H9 (cell line): ENCODE measurements at regions not wholly inside any gene's neighbourhood (a gene's known extent, or its start where the extent isn't known, plus 50 kb on each side); places are given as distances from the start of the nearest gene placed in this dataset.
A peak's percentile ranks its signal among the peaks of the same experiment; 100 is the strongest.

Source experiments
- DNase-seq: peaks from one replicate; pipeline ENCODE4 v3.0.0-alpha.2; 2017
- H2AFZ ChIP-seq: one replicate; pipeline ENCODE4 v1.6.1; 2013; ENCODE audit warnings: mild to moderate bottlenecking, low read length, control low read depth, moderate library complexity
- H2AK5ac ChIP-seq: 2 replicates; pipeline ENCODE4 v1.6.1; 2013; ENCODE audit warnings: low read length, control low read depth, mixed read lengths; ENCODE audit not compliant: insufficient read length
- H2BK120ac ChIP-seq: one replicate; pipeline ENCODE4 v1.6.1; 2013; ENCODE audit warnings: low read depth, mild to moderate bottlenecking, low read length, control low read depth, inconsistent platforms; ENCODE audit not compliant: poor library complexity, severe bottlenecking
- H2BK12ac ChIP-seq: 2 replicates; pipeline ENCODE4 v1.6.1; 2013; ENCODE audit warnings: low read length, control low read depth, mixed read lengths, low read depth; ENCODE audit not compliant: insufficient read length
- H2BK15ac ChIP-seq: 2 replicates; pipeline ENCODE4 v1.6.1; 2013; ENCODE audit warnings: low read depth, low read length, control low read depth
- H2BK20ac ChIP-seq: one replicate; pipeline ENCODE4 v1.6.1; 2013; ENCODE audit warnings: low read depth, mild to moderate bottlenecking, low read length, control low read depth, inconsistent platforms; ENCODE audit not compliant: poor library complexity, severe bottlenecking
- H2BK5ac ChIP-seq: 2 replicates; pipeline ENCODE4 v1.6.1; 2013; ENCODE audit warnings: low read length, control low read depth, mixed read lengths; ENCODE audit not compliant: insufficient read length
- H3K14ac ChIP-seq: 2 replicates; pipeline ENCODE4 v1.6.1; 2013; ENCODE audit warnings: low read length, control low read depth; ENCODE audit not compliant: insufficient read depth
- H3K18ac ChIP-seq: 2 replicates; pipeline ENCODE4 v1.6.1; 2013; ENCODE audit warnings: low read depth, mild to moderate bottlenecking, mixed read lengths, low read length, control low read depth; ENCODE audit not compliant: insufficient read length
- H3K23ac ChIP-seq: 2 replicates; pipeline ENCODE4 v1.6.1; 2013; ENCODE audit warnings: low read length, control low read depth, mixed read lengths, low read depth; ENCODE audit not compliant: insufficient read length
- H3K23me2 ChIP-seq: 2 replicates; pipeline ENCODE4 v1.6.1; 2013; ENCODE audit warnings: low read depth, mild to moderate bottlenecking, mixed read lengths, low read length, control low read depth; ENCODE audit not compliant: insufficient read length, poor library complexity, severe bottlenecking
- H3K27ac ChIP-seq: 2 replicates; pipeline ENCODE4 v1.5.1; 2013; ENCODE audit warnings: low read length, control low read depth, mixed read lengths, low read depth; ENCODE audit not compliant: insufficient read length
- H3K27me3 ChIP-seq: 2 replicates; pipeline ENCODE4 v1.6.1; 2013; ENCODE audit warnings: low read length, control low read depth, inconsistent platforms; ENCODE audit not compliant: insufficient read depth
- H3K4ac ChIP-seq: 2 replicates; pipeline ENCODE4 v1.6.1; 2013; ENCODE audit warnings: low read depth, mild to moderate bottlenecking, control low read depth, inconsistent platforms, low read length, moderate library complexity
- H3K4me1 ChIP-seq: 2 replicates; pipeline ENCODE4 v1.6.1; 2013; ENCODE audit warnings: low read length, control low read depth, inconsistent platforms; ENCODE audit not compliant: insufficient read depth
- H3K4me2 ChIP-seq: 2 replicates; pipeline ENCODE4 v1.6.1; 2013; ENCODE audit warnings: low read length, control low read depth, mixed read lengths; ENCODE audit not compliant: insufficient read length, insufficient read depth
- H3K56ac ChIP-seq: 2 replicates; pipeline ENCODE4 v1.6.1; 2013; ENCODE audit warnings: low read depth, mild to moderate bottlenecking, mixed read lengths, low read length, control low read depth; ENCODE audit not compliant: insufficient read length
- H3K79me1 ChIP-seq: 2 replicates; pipeline ENCODE4 v1.6.1; 2013; ENCODE audit warnings: low read depth, mild to moderate bottlenecking, moderate library complexity, low read length, control low read depth, inconsistent platforms; ENCODE audit not compliant: insufficient read depth, poor library complexity, severe bottlenecking
- H3K79me2 ChIP-seq: 2 replicates; pipeline ENCODE4 v1.6.1; 2013; ENCODE audit warnings: low read length, control low read depth, inconsistent platforms; ENCODE audit not compliant: insufficient read depth
- H3K9ac ChIP-seq: 2 replicates; pipeline ENCODE4 v1.6.1; 2013; ENCODE audit warnings: low read length, control low read depth, mixed read lengths; ENCODE audit not compliant: insufficient read length; ENCODE audit errors: extremely low read depth
- H3K9me3 ChIP-seq: one replicate; pipeline ENCODE4 v1.6.1; 2013; ENCODE audit warnings: low read depth, low read length, inconsistent platforms; ENCODE audit not compliant: control insufficient read depth
- H3T11ph ChIP-seq: one replicate; pipeline ENCODE4 v1.6.1; 2013; ENCODE audit warnings: mild to moderate bottlenecking, low read length, control low read depth, inconsistent platforms
- H4K20me1 ChIP-seq: one replicate; pipeline ENCODE4 v1.6.1; 2013; ENCODE audit not compliant: control insufficient read depth, insufficient read length, insufficient read depth
- H4K5ac ChIP-seq: 2 replicates; pipeline ENCODE4 v1.6.1; 2013; ENCODE audit warnings: low read depth, mild to moderate bottlenecking, mixed read lengths, low read length, control low read depth; ENCODE audit not compliant: insufficient read length
- H4K8ac ChIP-seq: replicated peaks from 2 replicates; pipeline ENCODE4 v1.6.1; 2013; ENCODE audit warnings: low read length, control low read depth, mixed read lengths, low read depth; ENCODE audit not compliant: insufficient read length
- H4K91ac ChIP-seq: 2 replicates; pipeline ENCODE4 v1.6.1; 2013; ENCODE audit warnings: low read depth, mild to moderate bottlenecking, moderate library complexity, mixed read lengths, low read length, control low read depth; ENCODE audit not compliant: insufficient read length
- H3K27ac Mint-ChIP-seq, 3 experiments: 2 replicates in 2 of 3; 3 replicates in 1 of 3; pipeline ENCODE4 v1.8.0; 2020 to 2021; ENCODE audit warnings: mixed read lengths in 3 of 3, mild to moderate bottlenecking in 1 of 3, moderate library complexity in 1 of 3
- H3K27me3 Mint-ChIP-seq: 2 replicates; pipeline ENCODE4 v1.8.0; 2021; ENCODE audit warnings: low read depth, mild to moderate bottlenecking, moderate library complexity, mixed read lengths
- H3K36me3 Mint-ChIP-seq, 3 experiments: 2 replicates in 2 of 3; 3 replicates in 1 of 3; pipeline ENCODE4 v1.8.0; 2020 to 2021; ENCODE audit warnings: low read depth in 3 of 3, mixed read lengths in 3 of 3; ENCODE audit not compliant: insufficient read depth in 1 of 3
- H3K4me1 Mint-ChIP-seq, 2 experiments: 2 replicates each; pipeline ENCODE4 v1.8.0; 2020; ENCODE audit warnings: mixed read lengths in 2 of 2
- H3K4me3 Mint-ChIP-seq, 2 experiments: 2 replicates in 1 of 2; 3 replicates in 1 of 2; pipeline ENCODE4 v1.8.0; 2020 to 2021; ENCODE audit warnings: mild to moderate bottlenecking in 2 of 2, mixed read lengths in 2 of 2, moderate library complexity in 1 of 2
- H3K9me3 Mint-ChIP-seq, 2 experiments: 2 replicates in 1 of 2; 3 replicates in 1 of 2; pipeline ENCODE4 v1.8.0; 2020; ENCODE audit warnings: mild to moderate bottlenecking in 2 of 2, mixed read lengths in 2 of 2, moderate library complexity in 1 of 2
- CTCF ChIP-seq: fragments of 200-600 bp; sonication (generic); conservative IDR thresholded peaks from 3 replicates; pipeline ENCODE4 v1.8.0; 2021; ENCODE audit warnings: antibody characterized with exemption, mild to moderate bottlenecking
- WGBS: extraction: QIAGEN DNeasy Blood & Tissue Kit; methylation state at CpG from one replicate; pipeline ENCODE4 v1.1.7; 2013; ENCODE audit warnings: missing lambda C conversion rate, low lambda C conversion rate, mixed read lengths; ENCODE audit not compliant: insufficient read length; ENCODE audit errors: extremely low coverage; 5-methylcytosine and 5-hydroxymethylcytosine counted together

- Histone ChIP-seq H3K23ac (no peak overlapping the region), H4K91ac (no peak overlapping the region), H2AFZ (no peak overlapping the region), H4K20me1 (no peaks in the 10 kb centered on the region), H3K4me2 (no peak overlapping the region), H4K8ac (no peak overlapping the region), H3K27ac (no peak overlapping the region), H3T11ph (no peak overlapping the region), H3K9ac (no peak overlapping the region), H2BK15ac (no peak overlapping the region), H3K4me1 (no peaks in the 10 kb centered on the region), H3K79me1 (no peaks in the 10 kb centered on the region), H2BK5ac (no peak overlapping the region), H3K14ac (no peak overlapping the region), H3K27me3 (no peaks in the 10 kb centered on the region), H2BK120ac (no peak overlapping the region), H3K23me2 (no peaks in the 10 kb centered on the region), H2AK5ac (no peak overlapping the region), H3K18ac (no peak overlapping the region), H3K79me2 (no peaks in the 10 kb centered on the region), H2BK12ac (no peak overlapping the region), H3K4ac (no peak overlapping the region), H3K9me3 (no peaks in the 10 kb centered on the region), H2BK20ac (no peak overlapping the region), H4K5ac (no peak overlapping the region), H3K56ac (no peak overlapping the region)
- WGBS = no CpG with 5 or more reads among the region's 5 CpGs
- Mint-ChIP-seq H3K9me3 (no peaks in the 10 kb centered on the region), H3K36me3 (no peaks in the 10 kb centered on the region), H3K27me3 (no peaks in the 10 kb centered on the region), H3K4me3 (no peak overlapping the region), H3K4me1 (peaks cover 6 to 7% of the 10 kb centered on the region in 2 experiments), H3K27ac (peak overlapping the region in 1 of 3 experiments; percentile 33; a peak in 2 of 7 replicates)
- no peak for TF ChIP-seq CTCF
- no peak for DNase-seq
Observed at GRCh38 chr4:177796841-177797240, 354.6 kb upstream of the AGA start.
